Kidney epithelial cell (primary cell): ENCODE measurements at regions not wholly inside any gene's neighbourhood (a gene's known extent, or its start where the extent isn't known, plus 50 kb on each side); places are given as distances from the start of the nearest gene placed in this dataset.

Experiments
- DNase-seq: peaks from one replicate; pipeline ENCODE4 v3.0.0-alpha.2; 2010; ENCODE audit warnings: low read depth
- H3K27me3 ChIP-seq: 2 replicates; pipeline ENCODE4 v1.6.0; 2011; ENCODE audit warnings: low read length; ENCODE audit not compliant: control insufficient read depth, insufficient read depth
- H3K36me3 ChIP-seq: 2 replicates; pipeline ENCODE4 v1.5.1; 2011; ENCODE audit warnings: low read length; ENCODE audit not compliant: control insufficient read depth, insufficient read depth
- H3K4me3 ChIP-seq: 2 replicates; pipeline ENCODE4 v1.5.1; 2011; ENCODE audit warnings: low read depth, mild to moderate bottlenecking, control low read depth, low read length
- TF ChIP-seq, protein P1 (sequence below): IDR thresholded peaks from 2 replicates; pipeline ENCODE4 v1.5.1; 2011; ENCODE audit warnings: mild to moderate bottlenecking, moderate library complexity, low read length, control low read depth, inconsistent platforms; ENCODE audit not compliant: insufficient read depth, poor library complexity, severe bottlenecking

DNA sequence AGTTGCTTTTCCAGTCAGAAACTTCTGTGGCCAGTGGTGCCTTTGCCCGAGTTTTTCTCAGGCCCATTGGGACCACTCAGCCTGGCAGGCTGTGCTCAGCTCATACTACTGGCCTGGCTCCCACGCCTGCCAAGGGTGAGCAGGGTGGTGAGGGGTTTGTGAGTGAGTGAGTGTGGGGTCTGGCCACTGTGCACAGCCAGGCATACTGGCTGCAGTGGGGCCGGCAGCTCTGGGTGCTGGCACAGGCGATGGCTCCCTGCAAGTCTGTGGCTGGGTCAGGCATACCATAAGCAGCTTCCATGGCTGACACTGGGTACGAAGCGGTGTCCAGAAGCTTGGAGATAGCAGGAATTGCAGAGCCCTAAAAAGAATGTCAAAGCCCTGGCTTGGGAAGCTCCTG lies 161.0 kb downstream of the SLITRK6 start:
- TF ChIP-seq, protein P1, sequence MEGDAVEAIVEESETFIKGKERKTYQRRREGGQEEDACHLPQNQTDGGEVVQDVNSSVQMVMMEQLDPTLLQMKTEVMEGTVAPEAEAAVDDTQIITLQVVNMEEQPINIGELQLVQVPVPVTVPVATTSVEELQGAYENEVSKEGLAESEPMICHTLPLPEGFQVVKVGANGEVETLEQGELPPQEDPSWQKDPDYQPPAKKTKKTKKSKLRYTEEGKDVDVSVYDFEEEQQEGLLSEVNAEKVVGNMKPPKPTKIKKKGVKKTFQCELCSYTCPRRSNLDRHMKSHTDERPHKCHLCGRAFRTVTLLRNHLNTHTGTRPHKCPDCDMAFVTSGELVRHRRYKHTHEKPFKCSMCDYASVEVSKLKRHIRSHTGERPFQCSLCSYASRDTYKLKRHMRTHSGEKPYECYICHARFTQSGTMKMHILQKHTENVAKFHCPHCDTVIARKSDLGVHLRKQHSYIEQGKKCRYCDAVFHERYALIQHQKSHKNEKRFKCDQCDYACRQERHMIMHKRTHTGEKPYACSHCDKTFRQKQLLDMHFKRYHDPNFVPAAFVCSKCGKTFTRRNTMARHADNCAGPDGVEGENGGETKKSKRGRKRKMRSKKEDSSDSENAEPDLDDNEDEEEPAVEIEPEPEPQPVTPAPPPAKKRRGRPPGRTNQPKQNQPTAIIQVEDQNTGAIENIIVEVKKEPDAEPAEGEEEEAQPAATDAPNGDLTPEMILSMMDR = no peak

GRCh38 chr13:85632526-85633195 lies 166.6 kb downstream of the SLITRK6 start:
- no peaks in the 10 kb centered on the region for H3K36me3 ChIP-seq
- H3K4me3 ChIP-seq = no peak overlapping the region
- no peak for DNase-seq
- no peaks in the 10 kb centered on the region for H3K27me3 ChIP-seq
- TF ChIP-seq, protein P1 = no peak

More for the DNA sequence above, 161.0 kb downstream of the SLITRK6 start:
- Histone ChIP-seq H3K36me3 (no peaks in the 10 kb centered on the region), H3K4me3 (no peak overlapping the region), H3K27me3 (no peaks in the 10 kb centered on the region)
- no peak for DNase-seq

- Histone ChIP-seq H3K36me3 (no peaks in the 10 kb centered on the region), H3K4me3 (no peak overlapping the region), H3K27me3 (no peaks in the 10 kb centered on the region)
- DNase-seq = no peak
- TF ChIP-seq, protein P1 = no peak
Observed at GRCh38 chr13:85631801-85632200, 167.4 kb downstream of the SLITRK6 start.

- TF ChIP-seq, protein P1 = no peak
- Histone ChIP-seq H3K27me3 (no peaks in the 10 kb centered on the region), H3K4me3 (no peak overlapping the region), H3K36me3 (no peaks in the 10 kb centered on the region)
- DNase-seq = no peak
Observed at GRCh38 chr13:85626603-85627002, 172.6 kb downstream of the SLITRK6 start.

- no peak for DNase-seq
- Histone ChIP-seq H3K36me3 (no peaks in the 10 kb centered on the region), H3K4me3 (no peak overlapping the region), H3K27me3 (no peaks in the 10 kb centered on the region)
- TF ChIP-seq, protein P1 = no peak
Observed at GRCh38 chr13:85619321-85619720, 179.9 kb downstream of the SLITRK6 start.

- no peak overlapping the region for H3K4me3 ChIP-seq
- DNase-seq = no peak
Observed at GRCh38 chr13:85618521-85618920, 180.7 kb downstream of the SLITRK6 start.

More at GRCh38 chr13:85618521-85618920, 180.7 kb downstream of the SLITRK6 start:
- TF ChIP-seq, protein P1 = no peak
- Histone ChIP-seq H3K36me3 (no peaks in the 10 kb centered on the region), H3K27me3 (no peaks in the 10 kb centered on the region)
